HEK293T (cell line): ENCODE measurements at regions not wholly inside any gene's neighbourhood (a gene's known extent, or its start where the extent isn't known, plus 50 kb on each side); places are given as distances from the start of the nearest gene placed in this dataset.

Experiments
- CTBP1 ChIP-seq: fragments of 450-650 bp; IDR thresholded peaks from 2 replicates; pipeline ENCODE4 v1.6.1; 2016; ENCODE audit warnings: borderline replicate concordance
- FOXM1 ChIP-seq: fragments of 450-650 bp; IDR thresholded peaks from 2 replicates; pipeline ENCODE4 v1.6.1; 2017; ENCODE audit warnings: mild to moderate bottlenecking, borderline replicate concordance
- TF ChIP-seq, protein P1 (sequence below): fragments of 450-650 bp; IDR thresholded peaks from 2 replicates; pipeline ENCODE4 v1.6.1; 2016

DNA sequence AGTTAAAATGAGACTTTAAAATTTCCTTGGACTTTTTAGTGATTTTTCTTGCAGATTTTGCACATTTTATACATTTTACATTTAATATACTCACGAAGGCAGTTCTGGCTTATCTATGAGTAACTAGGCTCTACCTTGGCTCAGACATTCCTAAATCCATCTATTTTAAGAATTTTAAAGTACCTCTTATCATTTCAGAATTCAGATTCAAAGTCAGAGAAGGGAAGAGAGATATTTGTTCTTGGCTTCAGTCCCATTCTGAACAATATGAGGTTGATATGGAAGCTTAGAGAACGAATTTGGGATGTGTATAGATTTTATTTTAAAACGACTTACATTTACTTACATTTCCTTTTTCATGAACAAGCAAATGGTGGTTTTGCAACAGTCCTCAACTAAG is 230.2 kb downstream of the LMO4 start:
- TF ChIP-seq CTBP1 (no peak), FOXM1 (no peak)
- TF ChIP-seq, protein P1, sequence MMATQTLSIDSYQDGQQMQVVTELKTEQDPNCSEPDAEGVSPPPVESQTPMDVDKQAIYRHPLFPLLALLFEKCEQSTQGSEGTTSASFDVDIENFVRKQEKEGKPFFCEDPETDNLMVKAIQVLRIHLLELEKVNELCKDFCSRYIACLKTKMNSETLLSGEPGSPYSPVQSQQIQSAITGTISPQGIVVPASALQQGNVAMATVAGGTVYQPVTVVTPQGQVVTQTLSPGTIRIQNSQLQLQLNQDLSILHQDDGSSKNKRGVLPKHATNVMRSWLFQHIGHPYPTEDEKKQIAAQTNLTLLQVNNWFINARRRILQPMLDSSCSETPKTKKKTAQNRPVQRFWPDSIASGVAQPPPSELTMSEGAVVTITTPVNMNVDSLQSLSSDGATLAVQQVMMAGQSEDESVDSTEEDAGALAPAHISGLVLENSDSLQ: no peak
